OCI-M2 (cell line): ENCODE measurements at regions not wholly inside any gene's neighbourhood (a gene's known extent, or its start where the extent isn't known, plus 50 kb on each side); places are given as distances from the start of the nearest gene placed in this dataset.

Experiments used
- DNase-seq: peaks from one replicate; lab custom pipeline; 2025; ENCODE audit not compliant: unreplicated experiment; lab: John Stamatoyannopoulos, UW

DNA sequence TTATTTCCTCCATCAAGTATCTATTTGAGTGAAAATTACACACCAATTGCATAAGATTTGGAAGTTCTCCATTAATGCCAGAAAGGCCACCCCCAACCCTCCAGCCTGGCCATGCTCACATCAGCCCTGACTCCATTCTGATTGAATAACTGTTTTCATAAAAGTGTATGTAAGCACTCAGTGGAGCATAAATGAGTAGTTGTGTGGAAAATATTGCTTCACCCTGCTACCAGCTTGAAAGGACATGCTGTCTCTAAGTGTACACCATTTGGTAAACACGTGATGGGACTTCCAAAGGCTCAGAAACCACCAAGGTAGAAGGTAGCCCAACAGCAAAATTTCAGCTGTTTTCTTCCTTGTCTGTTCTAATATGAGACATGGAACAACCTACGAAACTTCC is 393.8 kb downstream of the ZNF385D start:
- no peak for DNase-seq

DNA sequence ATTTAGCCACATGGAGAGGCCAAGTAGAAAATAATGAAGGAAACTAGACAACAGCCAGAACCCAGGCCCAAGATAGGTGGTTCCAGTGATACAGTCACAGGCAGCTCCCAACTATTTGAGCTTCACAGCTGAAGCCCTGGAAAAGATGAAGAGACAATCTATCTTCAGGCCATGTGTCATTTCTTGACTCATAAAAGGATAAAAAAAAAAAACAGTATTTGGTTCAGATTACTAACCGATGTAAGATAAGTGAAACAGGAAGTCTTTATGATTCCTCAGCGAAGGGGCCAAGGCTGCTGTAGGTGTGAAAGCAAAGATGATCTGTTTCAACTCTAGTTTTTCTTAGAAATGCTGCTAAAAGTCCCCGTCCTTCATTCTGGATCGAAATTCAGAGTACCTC is 394.6 kb downstream of the ZNF385D start:
- no peak for DNase-seq

DNA sequence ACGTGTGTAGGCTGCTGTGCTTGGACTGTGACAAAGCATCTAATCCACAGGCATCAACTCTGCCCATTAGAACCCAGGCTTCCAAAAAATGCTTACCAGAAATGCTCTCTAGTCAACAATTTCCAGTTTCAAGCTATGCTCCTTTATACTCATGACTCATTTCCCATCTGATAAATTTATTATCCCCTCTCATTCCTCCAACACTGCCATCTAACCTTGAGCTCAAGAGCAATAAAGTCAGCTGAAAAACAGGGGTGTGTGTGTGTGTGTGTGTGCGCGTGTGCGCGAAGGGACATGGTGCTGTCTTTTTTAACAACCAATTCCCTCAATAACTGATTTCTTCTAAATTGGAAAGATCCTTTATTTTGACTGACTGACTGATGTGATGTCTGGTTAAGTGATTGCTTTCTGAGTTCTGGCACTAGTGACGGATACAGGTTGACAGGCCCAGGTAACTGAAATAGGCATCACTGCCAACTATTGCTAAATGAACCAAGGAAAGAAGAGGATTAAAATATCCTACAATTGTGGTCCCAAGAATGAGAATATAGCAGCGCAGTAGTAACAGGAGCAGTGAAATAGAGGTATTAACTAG is 405.5 kb downstream of the ZNF385D start:
- DNase-seq: no peak

DNA sequence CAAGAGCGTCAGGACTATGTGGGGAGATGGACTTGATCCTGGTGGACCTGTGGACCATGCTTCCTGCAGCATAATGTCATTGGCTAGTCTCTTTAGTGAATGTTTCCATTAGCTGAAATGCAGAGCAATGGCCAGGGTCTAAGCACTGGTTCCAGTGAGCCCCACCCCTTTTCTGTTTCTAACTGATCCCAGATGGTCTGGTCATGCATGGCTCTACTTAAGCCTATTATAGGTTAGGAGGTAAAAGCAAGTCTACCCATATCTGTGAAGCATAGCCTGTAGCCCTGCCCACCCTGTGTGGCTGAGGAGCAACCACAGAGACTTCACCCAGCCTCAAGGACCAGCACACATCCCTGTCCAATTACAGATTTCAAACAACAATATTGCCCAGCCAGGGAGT is 419.2 kb downstream of the ZNF385D start:
- no peak for DNase-seq

DNA sequence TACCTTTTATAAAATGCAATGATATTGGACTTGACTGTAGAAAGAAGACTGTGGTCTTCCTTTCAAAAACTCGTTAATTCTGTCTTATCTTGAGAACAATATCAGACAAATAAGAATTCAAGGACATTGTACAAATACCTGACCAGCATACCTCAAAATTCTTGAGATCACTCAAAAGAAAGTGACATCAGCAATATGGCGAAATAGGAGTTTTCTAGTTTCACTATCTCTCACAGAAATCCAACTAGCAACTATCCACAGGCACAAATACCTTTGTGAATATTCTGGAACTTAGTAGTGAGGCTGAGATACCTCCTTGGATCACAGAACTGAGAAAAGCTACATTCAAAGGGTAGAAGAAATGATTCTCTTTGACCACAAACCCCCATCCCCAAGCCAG is 419.7 kb downstream of the ZNF385D start:
- DNase-seq: no peak

DNA sequence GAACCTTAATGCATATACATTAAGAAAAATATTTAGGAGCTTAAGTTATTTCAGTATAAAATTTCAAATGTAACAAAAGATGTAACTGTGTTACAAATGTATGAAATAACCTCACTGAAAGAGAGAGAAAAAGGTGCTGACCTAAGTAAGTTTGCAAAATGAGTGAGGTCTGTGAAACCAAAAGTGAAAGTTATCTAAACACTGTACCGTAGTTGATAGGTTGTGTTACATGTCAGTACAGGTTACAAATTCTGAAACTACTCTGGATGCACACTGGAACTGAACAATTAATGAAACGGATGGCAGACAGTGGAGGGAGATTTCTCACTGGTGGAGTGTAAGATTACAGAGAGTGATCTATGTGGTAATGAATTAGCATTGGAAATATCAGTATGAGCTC is 420.7 kb downstream of the ZNF385D start:
- no peak for DNase-seq

DNA sequence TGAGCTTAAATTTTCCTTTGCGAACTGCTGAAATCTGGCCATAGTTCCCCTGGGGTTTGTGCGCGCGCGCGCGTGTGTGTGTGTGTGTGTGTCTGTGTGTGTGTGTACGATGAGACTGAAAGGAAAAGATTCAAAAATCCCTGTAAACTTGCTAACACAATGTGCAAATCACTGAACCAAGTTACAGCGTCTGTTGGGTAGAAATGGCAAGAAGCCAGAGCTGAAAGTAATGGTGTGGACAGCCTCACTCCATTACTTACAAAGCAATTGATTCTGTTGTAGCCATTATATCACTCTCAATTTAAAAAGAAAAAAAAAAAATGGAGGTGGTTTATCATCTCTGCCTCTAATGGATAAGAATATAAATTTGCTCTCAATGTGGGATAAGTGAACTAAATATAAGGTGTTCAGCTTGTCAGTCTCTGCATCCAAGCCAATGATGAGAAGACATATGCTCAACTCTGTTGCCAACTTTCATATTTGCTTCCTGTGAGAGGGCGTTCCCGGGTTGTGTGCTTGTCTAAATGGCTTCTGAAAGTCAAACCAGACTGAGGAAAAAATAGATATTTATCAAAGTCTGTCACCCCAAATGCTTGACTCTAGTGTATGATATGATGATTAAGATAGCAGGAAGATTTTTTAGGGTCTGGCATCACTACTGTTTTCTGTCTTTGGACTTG is 422.2 kb downstream of the ZNF385D start:
- DNase-seq: no peak

DNA sequence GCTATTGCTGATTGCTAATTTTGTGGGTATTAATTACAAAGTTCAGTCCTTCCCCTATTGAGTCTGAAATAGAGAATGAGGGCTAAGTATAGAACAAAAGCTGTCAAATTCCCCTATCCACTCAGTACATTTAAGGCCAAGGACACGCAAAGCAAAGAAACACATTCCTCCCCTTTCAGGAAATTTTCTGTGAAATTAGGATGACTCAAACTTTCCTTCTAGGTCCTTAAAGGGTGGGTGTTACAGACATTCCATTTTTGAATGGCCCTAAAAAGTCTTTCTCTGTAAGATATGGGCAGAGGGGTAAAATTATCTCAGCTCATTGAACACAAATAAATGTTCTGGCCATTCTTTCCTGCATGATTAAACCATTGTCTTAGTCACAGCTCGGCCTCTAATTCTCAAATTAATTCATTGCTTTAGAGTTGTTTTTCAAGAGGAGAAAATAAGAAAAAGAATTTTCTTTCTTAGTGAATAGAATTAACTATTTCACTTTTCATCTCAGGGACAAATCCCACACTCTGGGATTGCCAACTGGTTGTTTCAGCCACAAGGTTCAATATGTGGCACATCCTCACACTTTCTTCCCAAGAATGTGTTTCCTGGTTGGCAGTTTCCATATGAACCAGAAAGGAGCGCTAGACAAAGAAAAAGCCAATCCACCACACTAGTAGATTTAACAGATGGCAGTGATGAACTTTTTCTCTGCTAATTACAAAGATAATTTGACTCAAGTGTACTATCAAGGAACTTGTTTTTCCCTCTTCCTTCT is 424.1 kb downstream of the ZNF385D start:
- DNase-seq: no peak

DNA sequence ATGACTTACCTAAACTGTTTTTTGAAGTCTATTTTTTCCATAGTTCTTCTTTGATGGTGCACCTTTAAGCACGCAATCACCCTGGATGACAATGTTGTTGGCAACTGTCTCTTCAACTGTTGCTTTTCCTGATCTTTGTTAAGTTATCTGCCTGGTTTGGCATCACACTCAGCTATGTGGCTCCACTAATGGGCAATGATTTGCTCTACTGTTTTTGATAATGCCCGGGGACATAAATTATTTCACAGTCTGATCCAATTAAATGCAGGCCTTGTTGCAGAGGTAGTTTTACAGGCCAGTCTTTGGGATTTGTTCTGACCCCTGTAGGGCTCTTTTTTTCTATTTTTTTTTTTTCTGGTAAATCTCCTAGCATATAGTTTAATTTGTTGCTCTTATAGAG is 436.3 kb downstream of the ZNF385D start:
- DNase-seq: no peak

DNA sequence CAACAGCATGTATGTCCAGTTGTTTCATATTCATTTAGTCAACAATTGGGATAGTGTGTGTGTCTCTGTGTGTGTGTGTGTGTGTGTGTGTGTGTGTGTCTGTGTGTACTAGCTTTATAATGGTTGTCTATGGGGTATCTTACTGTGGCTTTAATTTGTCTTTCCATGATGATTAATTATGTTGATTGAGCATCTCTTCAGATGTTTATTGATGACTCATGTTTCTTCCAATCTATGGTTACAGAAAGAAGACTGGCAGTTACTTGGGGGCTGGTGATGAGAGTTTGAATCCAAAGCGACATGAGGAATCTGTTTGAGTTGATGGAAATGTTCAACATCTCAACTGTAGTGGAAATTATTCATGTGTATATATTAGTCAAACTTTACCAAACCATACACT is 440.1 kb downstream of the ZNF385D start:
- DNase-seq: no peak

DNA sequence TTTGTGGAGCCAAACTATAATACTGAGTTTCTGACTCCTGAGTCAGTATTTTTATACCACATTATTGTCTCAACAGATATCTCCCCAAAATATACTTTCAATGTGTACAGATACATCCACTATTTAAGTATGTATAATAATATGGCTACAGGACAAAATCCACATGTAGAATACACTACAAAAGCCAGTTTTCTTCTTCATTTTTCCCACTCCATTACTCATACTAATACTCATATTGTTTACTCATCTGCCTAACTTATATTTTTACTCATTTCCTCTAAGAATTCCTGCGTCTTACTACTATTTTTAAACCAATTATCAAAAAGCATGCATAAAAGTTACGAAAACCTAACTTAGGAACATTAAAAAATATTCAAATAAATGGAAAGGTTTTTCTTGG is 440.8 kb downstream of the ZNF385D start:
- no peak for DNase-seq

DNA sequence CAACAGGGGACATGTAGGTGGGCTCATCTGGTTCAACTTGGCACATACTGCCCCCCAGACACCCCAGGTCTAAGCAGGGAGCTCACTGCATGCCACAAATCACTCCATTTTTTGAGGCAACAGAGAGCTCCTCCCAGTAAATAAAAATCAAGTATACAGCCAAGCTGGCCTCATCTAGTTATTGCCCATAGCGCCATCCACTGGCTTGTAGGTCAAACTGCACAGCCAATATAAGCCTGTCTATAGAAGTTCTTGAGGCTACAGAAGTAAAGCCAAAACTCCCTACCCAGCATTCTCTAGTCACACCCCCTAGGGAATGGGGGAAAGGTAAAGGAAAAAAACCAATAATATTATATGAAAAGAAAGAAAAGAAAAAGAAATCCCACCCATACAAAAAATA is 453.7 kb downstream of the ZNF385D start:
- DNase-seq: no peak

DNA sequence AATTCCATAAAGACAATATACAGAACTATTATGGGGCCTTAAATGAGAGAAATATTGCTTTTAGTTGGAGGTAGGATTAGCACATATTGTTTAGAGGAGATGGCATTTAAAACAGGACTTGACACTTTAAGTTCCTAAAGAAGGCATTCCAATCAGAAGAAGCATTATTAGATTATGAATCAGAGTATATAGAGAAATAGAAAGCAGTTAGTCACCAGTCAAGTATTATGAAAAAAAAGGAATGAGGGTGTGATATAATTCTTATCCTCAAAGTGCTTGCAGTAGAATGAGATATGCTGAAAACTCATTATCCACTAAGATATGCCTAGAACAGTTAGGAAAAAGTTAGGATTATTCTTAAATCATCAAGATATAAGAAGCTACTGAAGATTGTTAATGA is 456.2 kb downstream of the ZNF385D start:
- DNase-seq: no peak

DNA sequence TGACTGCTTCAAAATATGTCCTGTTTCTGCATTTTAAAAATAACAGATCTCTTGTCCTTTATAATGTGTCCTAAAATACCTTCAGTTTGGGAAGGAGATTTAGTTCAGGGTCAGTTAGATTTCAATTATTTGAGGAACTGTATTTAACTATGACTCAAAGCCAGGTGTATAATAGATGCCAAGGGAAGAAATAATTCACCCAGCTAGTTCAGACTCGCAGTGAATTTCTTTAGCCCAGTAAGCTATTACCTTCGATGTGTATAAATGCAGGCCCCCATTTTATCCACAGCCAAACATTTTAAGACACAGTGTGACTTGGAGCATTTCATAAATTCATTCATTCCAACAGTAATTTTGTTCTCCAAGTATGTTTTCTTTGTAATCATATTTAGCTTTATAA is 458.0 kb downstream of the ZNF385D start:
- DNase-seq: no peak

DNA sequence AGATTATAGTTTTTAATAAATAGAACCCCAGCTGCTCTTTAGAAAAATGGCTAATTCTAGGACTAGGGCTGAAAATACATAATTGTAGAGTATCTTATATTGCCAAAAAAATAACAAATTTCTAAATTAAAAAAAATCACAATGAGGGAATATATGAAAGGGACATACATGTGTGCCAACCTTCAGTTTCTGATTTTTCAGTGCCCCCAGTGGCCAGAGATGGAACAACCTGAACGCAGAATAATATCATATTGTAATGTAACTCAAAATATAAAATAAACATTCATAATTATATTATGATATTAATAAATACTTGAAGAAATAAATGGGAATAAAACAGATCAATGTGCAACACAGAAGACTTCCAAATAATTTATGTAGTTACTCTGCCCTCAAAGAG is 460.5 kb downstream of the ZNF385D start:
- no peak for DNase-seq

DNA sequence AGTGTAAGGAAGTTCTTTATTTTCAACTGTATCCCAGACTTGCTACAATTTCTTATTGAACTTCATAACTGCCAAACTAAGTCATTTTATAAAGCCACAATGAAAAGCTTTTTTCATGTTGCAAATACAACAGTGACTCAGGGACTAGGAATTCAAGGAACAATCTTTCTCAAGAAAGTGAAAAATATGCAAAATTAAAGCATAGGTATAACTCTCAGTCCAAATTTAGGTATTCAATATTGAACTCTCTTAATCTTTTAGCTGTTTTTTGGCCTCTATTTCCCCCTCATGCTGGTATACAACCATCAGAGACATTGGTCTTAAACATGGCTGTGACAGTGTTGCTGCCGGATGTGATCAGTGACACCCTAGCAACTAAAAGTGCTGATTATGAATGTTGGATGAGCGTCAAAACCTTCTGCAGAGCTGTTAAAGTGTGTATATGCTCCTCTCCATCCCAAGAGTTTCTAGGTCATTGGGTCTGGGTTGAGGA is 476.9 kb downstream of the ZNF385D start:
- no peak for DNase-seq

DNA sequence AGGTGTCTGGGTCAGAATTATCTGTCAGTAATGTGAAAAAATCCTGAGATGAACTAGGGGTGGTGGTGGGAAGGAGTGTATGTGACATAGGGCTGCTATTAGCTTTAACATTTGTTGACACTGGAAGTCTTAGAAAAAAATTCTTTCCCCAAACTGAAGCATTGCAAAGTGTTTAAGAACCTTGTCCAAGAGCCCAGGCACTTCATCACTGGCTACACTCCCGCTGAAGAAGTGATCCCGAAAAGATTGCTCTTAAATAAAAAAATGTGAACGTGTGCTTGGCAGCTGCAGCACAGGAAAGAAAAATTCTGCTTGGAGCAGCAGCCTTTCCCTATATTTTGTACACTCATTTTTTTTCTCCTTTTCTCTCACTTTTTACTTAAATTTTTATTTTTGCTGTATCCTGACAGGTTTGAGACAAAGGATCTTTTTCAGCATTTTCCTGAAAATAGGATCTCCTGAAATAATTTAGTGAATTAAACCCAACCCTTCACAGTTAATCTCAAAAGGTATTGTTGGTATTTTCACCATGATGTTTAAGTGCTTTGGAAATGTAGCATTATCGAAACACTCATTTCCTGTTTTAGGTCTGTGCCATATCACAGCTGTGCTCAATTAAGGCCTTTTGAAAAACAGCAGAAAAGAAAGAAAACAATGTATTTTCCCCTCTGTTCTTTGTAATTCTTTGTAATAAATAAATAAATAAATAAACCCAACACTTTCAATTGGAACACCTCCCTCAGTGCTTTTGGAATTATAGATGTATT is 477.6 kb downstream of the ZNF385D start:
- DNase-seq: no peak

DNA sequence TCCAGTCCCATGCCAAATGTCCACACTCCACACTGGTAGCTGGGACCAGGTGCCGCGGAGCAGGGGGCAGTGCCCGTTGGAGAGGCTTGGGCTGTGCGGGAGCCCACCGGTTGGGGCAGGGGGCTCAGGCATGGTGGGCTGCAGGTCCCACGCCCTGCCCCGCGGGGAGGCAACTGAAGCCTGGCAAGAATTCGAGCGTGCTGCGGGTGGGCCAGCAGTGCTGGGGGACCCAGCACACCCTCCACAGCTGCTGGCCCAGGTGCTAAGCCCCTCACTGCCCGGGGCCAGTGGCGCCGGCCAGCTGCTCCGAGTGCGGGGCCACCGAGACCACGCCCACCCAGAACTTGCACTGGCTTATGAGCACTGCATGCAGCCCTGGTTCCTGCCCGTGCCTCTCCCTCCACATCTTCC is 479.4 kb downstream of the ZNF385D start:
- DNase-seq: no peak

DNA sequence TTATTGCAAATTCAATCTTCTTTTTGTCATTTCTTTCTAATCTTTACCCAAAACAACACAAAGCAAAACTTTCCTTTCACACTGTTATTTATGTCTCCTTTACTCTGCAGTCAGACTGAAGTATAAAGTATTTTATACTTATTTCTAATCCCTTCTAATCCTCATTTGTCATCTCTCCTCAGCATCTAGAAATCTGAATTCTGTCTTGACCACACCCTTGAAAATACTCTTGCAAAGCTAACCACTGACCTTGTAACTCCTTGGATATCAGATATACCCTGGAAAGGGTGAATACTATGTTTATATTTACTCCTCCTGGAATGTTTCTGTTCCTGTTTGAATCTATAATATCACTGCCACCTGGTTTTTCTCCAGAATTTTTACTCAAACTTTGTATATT is 481.1 kb downstream of the ZNF385D start:
- no peak for DNase-seq

DNA sequence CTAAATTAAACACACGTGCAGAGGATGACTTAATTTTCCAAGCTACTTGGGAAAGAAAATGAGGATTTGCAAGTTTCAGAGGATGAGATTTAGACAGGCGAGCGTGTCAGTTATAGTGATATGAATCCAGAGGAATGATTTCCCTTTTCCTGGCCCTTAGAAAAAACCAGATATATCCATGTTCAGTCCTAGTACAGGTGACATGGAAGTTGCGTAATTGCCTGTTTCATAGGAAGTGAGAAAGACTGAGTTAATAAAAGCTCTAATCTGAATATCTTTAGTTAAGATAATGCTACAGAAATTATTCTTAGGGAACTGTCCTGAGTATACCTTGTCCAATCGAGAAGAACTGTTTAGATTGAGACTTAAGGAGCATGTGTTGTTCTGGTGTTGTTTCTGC is 490.5 kb downstream of the ZNF385D start:
- DNase-seq: no peak

DNA sequence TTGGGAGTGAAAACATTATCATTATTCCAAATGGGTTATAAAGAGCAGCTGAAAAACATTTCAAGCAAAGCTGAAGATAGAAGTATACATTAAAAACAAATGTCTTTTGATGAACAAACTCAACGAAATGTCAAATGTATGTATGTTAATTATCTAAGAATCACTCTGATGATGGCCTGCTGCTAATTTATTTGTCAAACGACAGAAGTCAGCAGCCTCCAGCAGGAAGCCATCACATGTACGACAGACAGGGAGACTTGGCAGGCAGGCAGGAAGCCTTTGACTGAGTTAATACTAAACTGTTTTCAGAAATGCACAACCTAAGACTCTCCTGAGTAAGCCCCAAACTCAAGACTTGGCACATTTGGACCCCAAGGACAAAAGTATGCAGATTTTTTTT is 491.1 kb downstream of the ZNF385D start:
- no peak for DNase-seq

DNA sequence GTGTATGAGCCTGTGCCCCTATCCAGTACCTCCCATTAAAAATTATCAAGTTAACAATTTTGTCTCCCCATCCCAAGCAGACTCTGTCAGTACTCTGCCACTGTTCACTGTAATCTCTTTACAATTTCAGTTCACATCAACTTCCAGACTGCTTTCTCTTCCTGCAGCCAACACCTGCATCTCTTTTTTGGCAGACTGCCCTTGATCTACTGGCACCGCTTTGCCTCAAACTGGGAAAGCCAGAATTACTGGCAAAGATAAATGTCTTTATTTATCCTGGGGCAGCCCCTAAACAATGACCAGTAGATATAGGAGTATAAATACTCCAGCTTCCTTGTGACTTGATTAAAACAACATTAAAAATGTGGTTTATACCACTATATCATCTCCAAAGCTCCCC is 494.1 kb downstream of the ZNF385D start:
- DNase-seq: no peak
